CD4-positive, alpha-beta T cell treated with Interleukin-1 beta for 1 hour (primary cell): ENCODE measurements at regions not wholly inside any gene's neighbourhood (a gene's known extent, or its start where the extent isn't known, plus 50 kb on each side); places are given as distances from the start of the nearest gene placed in this dataset.

Experiments
- DNase-seq, 2 donors: peaks; one replicate each; pipeline ENCODE4 v3.0.0-alpha.2; 2020 to 2022

- no peak for DNase-seq
Observed at GRCh38 chr3:104612218-104612617, 754.5 kb upstream of the ALCAM start.

GRCh38 chr3:104614564-104614963, 752.1 kb upstream of the ALCAM start:
- DNase-seq: no peak

- peak in 1 of 2 donors; percentile 10 for DNase-seq
Observed at GRCh38 chr3:104628185-104628789, 738.4 kb upstream of the ALCAM start.

GRCh38 chr3:104629038-104629437, 737.7 kb upstream of the ALCAM start:
- DNase-seq: no peak

- no peak for DNase-seq
Observed at GRCh38 chr3:104631254-104631653, 735.5 kb upstream of the ALCAM start.

GRCh38 chr3:104632521-104632920, 734.2 kb upstream of the ALCAM start:
- DNase-seq: no peak

- DNase-seq: no peak
Observed at GRCh38 chr3:104632947-104633346, 733.8 kb upstream of the ALCAM start.

- DNase-seq: no peak
Observed at GRCh38 chr3:104635872-104636580, 730.7 kb upstream of the ALCAM start.

GRCh38 chr3:104642827-104643226, 723.9 kb upstream of the ALCAM start:
- no peak for DNase-seq

- DNase-seq: no peak
Observed at GRCh38 chr3:104646196-104646595, 720.5 kb upstream of the ALCAM start.

GRCh38 chr3:104648823-104649222, 717.9 kb upstream of the ALCAM start:
- DNase-seq: no peak

GRCh38 chr3:104669083-104669482, 697.6 kb upstream of the ALCAM start:
- DNase-seq: no peak

GRCh38 chr3:104672331-104672730, 694.4 kb upstream of the ALCAM start:
- no peak for DNase-seq

- no peak for DNase-seq
Observed at GRCh38 chr3:104673981-104674380, 692.7 kb upstream of the ALCAM start.

- no peak for DNase-seq
Observed at GRCh38 chr3:104676241-104676640, 690.5 kb upstream of the ALCAM start.

GRCh38 chr3:104677932-104678331, 688.8 kb upstream of the ALCAM start:
- DNase-seq: no peak

GRCh38 chr3:104685492-104685891, 681.2 kb upstream of the ALCAM start:
- no peak for DNase-seq

- DNase-seq: no peak
Observed at GRCh38 chr3:104687362-104687761, 679.3 kb upstream of the ALCAM start.

- no peak for DNase-seq
Observed at GRCh38 chr3:104696470-104696869, 670.2 kb upstream of the ALCAM start.

GRCh38 chr3:104711406-104711805, 655.3 kb upstream of the ALCAM start:
- no peak for DNase-seq

GRCh38 chr3:104715972-104716371, 650.7 kb upstream of the ALCAM start:
- no peak for DNase-seq

- DNase-seq: no peak
Observed at GRCh38 chr3:104717828-104718196, 648.9 kb upstream of the ALCAM start.

- no peak for DNase-seq
Observed at GRCh38 chr3:104723000-104723399, 643.7 kb upstream of the ALCAM start.

GRCh38 chr3:104731074-104731473, 635.6 kb upstream of the ALCAM start:
- DNase-seq: no peak

- no peak for DNase-seq
Observed at GRCh38 chr3:104734627-104735026, 632.1 kb upstream of the ALCAM start.
